ENCODE measurements at regions not wholly inside any gene's neighbourhood (a gene's known extent, or its start where the extent isn't known, plus 50 kb on each side); places are given as distances from the start of the nearest gene placed in this dataset.
A peak's percentile ranks its signal among the peaks of the same experiment; 100 is the strongest.

DNA sequence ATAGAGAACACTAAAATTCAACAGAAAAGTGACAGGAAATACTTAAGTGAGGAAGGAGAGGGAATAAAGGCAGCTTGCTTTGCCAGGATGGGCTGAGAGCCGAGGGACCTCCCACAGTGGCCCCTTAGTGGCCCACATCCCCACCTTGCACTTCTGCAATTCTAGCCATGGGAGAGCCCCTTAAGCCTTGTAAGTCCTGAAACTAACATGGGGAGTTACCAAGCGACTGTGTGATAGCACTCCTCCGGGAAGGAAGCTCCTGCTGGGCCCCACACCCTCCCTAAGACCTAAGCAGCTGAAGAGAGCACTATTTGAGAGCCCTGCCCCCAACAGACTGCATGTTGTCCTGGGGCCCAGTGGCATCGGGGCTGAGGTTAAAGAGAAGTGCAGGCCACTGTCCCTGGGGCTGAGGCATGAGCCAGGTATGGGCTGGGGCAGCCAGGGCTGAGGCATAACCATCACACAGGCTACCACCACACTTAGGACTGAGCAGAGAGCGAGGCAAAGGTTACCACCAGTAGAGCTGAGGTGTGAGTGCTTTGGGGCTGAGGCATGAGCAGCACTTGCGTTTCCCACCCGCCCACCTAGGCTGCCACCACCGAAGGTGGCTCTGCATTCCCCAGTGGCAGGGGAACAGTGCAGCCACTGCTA lies 301.8 kb upstream of the TRPC7 start:
- Histone ChIP-seq H4K91ac (replicated peaks; ENCODE audit: insufficient read length, low read length) (peak overlapping the region; percentile 88), H2BK5ac (ENCODE audit: low read depth, low read length) (peak overlapping the region; percentile 89; the same call in 1 of the 2 replicates), H3K14ac (ENCODE audit: insufficient read length) (no peak overlapping the region), H2AK5ac (ENCODE audit: low read depth, low read length) (peak overlapping the region; percentile 45; the same call in 1 of the 2 replicates), H2BK20ac (ENCODE audit: low read length) (peak overlapping the region; percentile 56; the same call in 1 of the 2 replicates), H3K27me3 (replicated peaks in 1 of 4; ENCODE audit: control insufficient read depth in 3 of 4, extremely low read depth in 1 of 4, insufficient read depth in 3 of 4, low read length in 3 of 4) (no peaks in the 10 kb centered on the region), H4K8ac (ENCODE audit: extremely low read depth, insufficient read depth, low read length) (no peak overlapping the region; the same call in none of the 2 replicates), H3K4me2 (ENCODE audit: insufficient read depth in 1 of 2, low read depth in 2 of 2, low read length in 2 of 2) (no peak overlapping the region), H3K9me3 (ENCODE audit: insufficient read depth in 2 of 2, low read depth in 1 of 2, low read length in 1 of 2) (no peaks in the 10 kb centered on the region), H4K20me1 (replicated peaks in 1 of 2; ENCODE audit: control insufficient read depth in 1 of 2, insufficient read depth in 2 of 2, low read length in 2 of 2) (no peaks in the 10 kb centered on the region), H3K36me3 (ENCODE audit: control insufficient read depth in 2 of 4, insufficient read depth in 4 of 4, low read length in 3 of 4) (no peaks in the 10 kb centered on the region), H3K79me1 (ENCODE audit: low read depth, low read length) (no peaks in the 10 kb centered on the region), H3K27ac (ENCODE audit: low read depth, low read length) (no peak overlapping the region), H3K4me1 (replicated peaks in 1 of 4; ENCODE audit: control insufficient read depth in 3 of 4, insufficient read depth in 4 of 4, low read length in 3 of 4) (peaks cover 0 to 8% (median 4%) of the 10 kb centered on the region in 4 experiments; a peak in 3 of 7 replicates), H2AFZ (ENCODE audit: low read length) (peak overlapping the region; percentile 16; the same call in 1 of the 2 replicates), H3K4me3 (ENCODE audit: extremely low read depth in 1 of 4, insufficient read depth in 2 of 4, low read depth in 3 of 4, low read length in 4 of 4) (no peak overlapping the region), H4K5ac (ENCODE audit: insufficient read length, low read depth, low read length) (no peak overlapping the region), H3K23me2 (ENCODE audit: low read depth, low read length) (no peaks in the 10 kb centered on the region), H3K23ac (ENCODE audit: insufficient read length) (no peak overlapping the region), H3K4ac (replicated peaks; ENCODE audit: insufficient read length, low read depth, low read length) (no peak overlapping the region), H2BK120ac (replicated peaks; ENCODE audit: low read depth, low read length) (peak overlapping the region; percentile 7), H2BK15ac (ENCODE audit: low read length) (peak overlapping the region; percentile 75; the same call in 1 of the 2 replicates), H2BK12ac (ENCODE audit: low read depth, low read length) (peak overlapping the region; percentile 91; the same call in 1 of the 2 replicates), H3K18ac (ENCODE audit: extremely low read depth, low read length) (peak overlapping the region; percentile 64; the same call in 1 of the 2 replicates), H3K56ac (replicated peaks; ENCODE audit: insufficient read length, low read depth, low read length) (no peak overlapping the region), H3K79me2 (ENCODE audit: control insufficient read depth in 1 of 2, insufficient read depth in 2 of 2, low read length in 2 of 2) (no peaks in the 10 kb centered on the region), H3K9ac (replicated peaks in 1 of 4; ENCODE audit: extremely low read depth in 1 of 4, low read depth in 3 of 4, low read length in 3 of 4) (no peak overlapping the region)
- DNase-seq (ENCODE audit: low read depth in 1 of 2, low spot score in 2 of 2) = no peak
- POLR2A ChIA-PET (ENCODE audit: partially characterized antibody) = no interaction called here
- CTCF ChIA-PET (ENCODE audit: partially characterized antibody) = no interaction called here
- 70% methylated on average over 8 of the region's 8 CpGs; no CpG with 5 or more reads in 1 of the 2 experiments for WGBS, 2 experiments (ENCODE audit: extremely low coverage in 1 of 2, insufficient coverage in 1 of 2, insufficient read length in 1 of 2, insufficient replicate concordance in 2 of 2, low coverage in 1 of 2, low lambda C conversion rate in 2 of 2, missing lambda C conversion rate in 1 of 2)
- FAIRE-seq = no peak
- no peak for TF ChIP-seq POLR2A (IDR thresholded peaks at IDR 0.05; ENCODE audit: control extremely low read depth in 1 of 2, low read depth in 2 of 2, low read length in 2 of 2)
- TF ChIP-seq MAFK (IDR thresholded peaks at IDR 0.05; ENCODE audit: low read depth, low read length) = no peak
- TF ChIP-seq CEBPB (IDR thresholded peaks at IDR 0.05; ENCODE audit: low read depth, low read length) = no peak
- no peak for TF ChIP-seq FOSL1 (IDR thresholded peaks at IDR 0.05; ENCODE audit: insufficient read depth, low read depth, low read length)
- no peak for TF ChIP-seq CTBP2 (IDR thresholded peaks at IDR 0.05; ENCODE audit: borderline replicate concordance, insufficient read depth, insufficient read length, low read length)
- no peak for TF ChIP-seq SP2 (IDR thresholded peaks at IDR 0.05; ENCODE audit: low read length)
- TF ChIP-seq CREB1 (IDR thresholded peaks at IDR 0.05) = no peak
- no peak for TF ChIP-seq MAX (IDR thresholded peaks at IDR 0.05)
- no peak for TF ChIP-seq KDM4A (IDR thresholded peaks at IDR 0.05; ENCODE audit: low read depth, low read length, severe bottlenecking)
- TF ChIP-seq BRCA1 (IDR thresholded peaks at IDR 0.05; ENCODE audit: low read depth, low read length) = no peak

All from H1 (cell line).